HFFc6 (cell line): ENCODE measurements at regions not wholly inside any gene's neighbourhood (a gene's known extent, or its start where the extent isn't known, plus 50 kb on each side); places are given as distances from the start of the nearest gene placed in this dataset.

Experiments used
- DNase-seq: peaks from one replicate; pipeline ENCODE4 v3.0.0-alpha.2; 2018
- H3K27ac Mint-ChIP-seq: 2 replicates; pipeline ENCODE4 v1.8.0; 2020; ENCODE audit warnings: mild to moderate bottlenecking, mixed read lengths
- H3K27me3 Mint-ChIP-seq: 2 replicates; pipeline ENCODE4 v1.8.0; 2021; ENCODE audit warnings: mild to moderate bottlenecking, moderate library complexity, mixed read lengths; ENCODE audit not compliant: insufficient read depth
- H3K36me3 Mint-ChIP-seq: 2 replicates; pipeline ENCODE4 v1.8.0; 2021; ENCODE audit warnings: low read depth, mixed read lengths
- H3K4me1 Mint-ChIP-seq: 2 replicates; pipeline ENCODE4 v1.8.0; 2020; ENCODE audit warnings: low read depth, mixed read lengths
- H3K4me3 Mint-ChIP-seq: 2 replicates; pipeline ENCODE4 v1.8.0; 2020; ENCODE audit warnings: mild to moderate bottlenecking, moderate library complexity, mixed read lengths
- H3K9me3 Mint-ChIP-seq: 2 replicates; pipeline ENCODE4 v1.8.0; 2020; ENCODE audit warnings: mild to moderate bottlenecking, mixed read lengths
- CTCF ChIP-seq: fragments of 200-600 bp; sonication (generic); IDR thresholded peaks from 2 replicates; pipeline ENCODE4 v1.5.0; 2021; ENCODE audit warnings: antibody characterized with exemption, mild to moderate bottlenecking

- H3K4me3 Mint-ChIP-seq = no peak overlapping the region
- H3K36me3 Mint-ChIP-seq = no peaks in the 10 kb centered on the region
- peaks cover 42% of the 10 kb centered on the region for H3K27me3 Mint-ChIP-seq
- H3K9me3 Mint-ChIP-seq = no peaks in the 10 kb centered on the region
- no peak for DNase-seq
- no peak overlapping the region for H3K27ac Mint-ChIP-seq
- TF ChIP-seq CTCF = no peak
- peaks cover 25% of the 10 kb centered on the region for H3K4me1 Mint-ChIP-seq
These were observed 129.8 kb downstream of the TBX5 start for GRCh38 chr12:114275932-114276785.

GRCh38 chr12:114275086-114275485 is 130.9 kb downstream of the TBX5 start:
- Mint-ChIP-seq H3K27ac (no peak overlapping the region), H3K4me3 (no peak overlapping the region), H3K36me3 (no peaks in the 10 kb centered on the region), H3K9me3 (no peaks in the 10 kb centered on the region), H3K27me3 (peaks cover 45% of the 10 kb centered on the region), H3K4me1 (peaks cover 25% of the 10 kb centered on the region)
- DNase-seq = no peak
- no peak for TF ChIP-seq CTCF

- Mint-ChIP-seq H3K36me3 (no peaks in the 10 kb centered on the region), H3K4me3 (no peak overlapping the region), H3K27ac (no peak overlapping the region), H3K9me3 (no peaks in the 10 kb centered on the region), H3K4me1 (peaks cover 28% of the 10 kb centered on the region), H3K27me3 (peaks cover 43% of the 10 kb centered on the region)
- DNase-seq = no peak
- no peak for TF ChIP-seq CTCF
These were observed 131.8 kb downstream of the TBX5 start for GRCh38 chr12:114274131-114274530.

GRCh38 chr12:114272605-114273004 is 133.3 kb downstream of the TBX5 start:
- peaks cover 32% of the 10 kb centered on the region for H3K27me3 Mint-ChIP-seq
- no peak for DNase-seq
- H3K36me3 Mint-ChIP-seq = no peaks in the 10 kb centered on the region
- peaks cover 30% of the 10 kb centered on the region for H3K4me1 Mint-ChIP-seq
- no peaks in the 10 kb centered on the region for H3K9me3 Mint-ChIP-seq
- TF ChIP-seq CTCF = no peak
- no peak overlapping the region for H3K4me3 Mint-ChIP-seq
- no peak overlapping the region for H3K27ac Mint-ChIP-seq

GRCh38 chr12:114272071-114272470 is 133.9 kb downstream of the TBX5 start:
- DNase-seq = no peak
- no peak overlapping the region for H3K4me3 Mint-ChIP-seq
- TF ChIP-seq CTCF = no peak
- H3K9me3 Mint-ChIP-seq = no peaks in the 10 kb centered on the region
- no peaks in the 10 kb centered on the region for H3K36me3 Mint-ChIP-seq
- H3K27me3 Mint-ChIP-seq = peaks cover 31% of the 10 kb centered on the region
- H3K4me1 Mint-ChIP-seq = peaks cover 30% of the 10 kb centered on the region
- H3K27ac Mint-ChIP-seq = no peak overlapping the region
